Fibroblast of mammary gland (primary cell): ENCODE measurements at regions not wholly inside any gene's neighbourhood (a gene's known extent, or its start where the extent isn't known, plus 50 kb on each side); places are given as distances from the start of the nearest gene placed in this dataset.

Source experiments
- DNase-seq: peaks from one replicate; pipeline ENCODE4 v3.0.0-alpha.2; 2010; ENCODE audit warnings: low read depth
- H3K4me3 ChIP-seq: 2 replicates; pipeline ENCODE4 v1.5.1; 2011; ENCODE audit warnings: low read depth, mild to moderate bottlenecking, low read length, moderate library complexity; ENCODE audit not compliant: control insufficient read depth
- TF ChIP-seq, protein P1 (sequence below): conservative IDR thresholded peaks from 2 replicates; pipeline ENCODE4 v1.5.1; 2011; ENCODE audit warnings: low read depth, low read length, inconsistent platforms; ENCODE audit not compliant: control insufficient read depth, insufficient read depth

DNA sequence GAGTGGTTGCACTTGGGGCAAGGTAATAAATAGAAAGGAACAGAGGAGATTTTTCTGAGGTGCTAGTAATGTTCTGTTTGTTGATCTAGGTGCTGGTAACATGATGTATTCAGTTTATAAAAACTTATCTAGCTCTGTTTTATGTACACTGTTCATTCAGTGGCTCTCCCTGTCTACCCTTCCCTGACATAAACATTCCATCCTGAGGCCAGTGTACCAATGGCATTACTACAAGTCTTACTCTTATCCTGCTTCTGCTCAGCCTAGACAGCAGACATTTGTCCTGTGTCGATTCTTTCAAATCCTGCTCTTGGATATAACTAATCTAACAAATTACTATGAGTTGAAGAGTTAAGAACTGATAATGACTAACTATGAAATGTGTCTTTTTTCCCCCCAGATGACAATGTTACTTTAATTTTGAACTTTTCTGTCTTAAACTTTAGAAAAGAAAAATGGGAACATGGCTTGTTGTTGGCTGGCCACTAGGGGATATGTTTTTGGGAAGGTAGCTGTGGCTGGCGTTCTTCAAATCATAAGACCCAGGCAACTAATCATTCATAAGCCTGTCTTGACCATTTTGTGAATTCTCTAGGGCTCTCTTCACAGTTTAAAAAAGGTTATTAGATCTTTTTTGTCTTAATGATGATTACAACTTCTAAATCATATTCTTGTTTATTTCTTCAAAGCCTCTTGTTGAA is 390.9 kb downstream of the PBX1 start:
- TF ChIP-seq, protein P1, sequence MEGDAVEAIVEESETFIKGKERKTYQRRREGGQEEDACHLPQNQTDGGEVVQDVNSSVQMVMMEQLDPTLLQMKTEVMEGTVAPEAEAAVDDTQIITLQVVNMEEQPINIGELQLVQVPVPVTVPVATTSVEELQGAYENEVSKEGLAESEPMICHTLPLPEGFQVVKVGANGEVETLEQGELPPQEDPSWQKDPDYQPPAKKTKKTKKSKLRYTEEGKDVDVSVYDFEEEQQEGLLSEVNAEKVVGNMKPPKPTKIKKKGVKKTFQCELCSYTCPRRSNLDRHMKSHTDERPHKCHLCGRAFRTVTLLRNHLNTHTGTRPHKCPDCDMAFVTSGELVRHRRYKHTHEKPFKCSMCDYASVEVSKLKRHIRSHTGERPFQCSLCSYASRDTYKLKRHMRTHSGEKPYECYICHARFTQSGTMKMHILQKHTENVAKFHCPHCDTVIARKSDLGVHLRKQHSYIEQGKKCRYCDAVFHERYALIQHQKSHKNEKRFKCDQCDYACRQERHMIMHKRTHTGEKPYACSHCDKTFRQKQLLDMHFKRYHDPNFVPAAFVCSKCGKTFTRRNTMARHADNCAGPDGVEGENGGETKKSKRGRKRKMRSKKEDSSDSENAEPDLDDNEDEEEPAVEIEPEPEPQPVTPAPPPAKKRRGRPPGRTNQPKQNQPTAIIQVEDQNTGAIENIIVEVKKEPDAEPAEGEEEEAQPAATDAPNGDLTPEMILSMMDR, result no peak
- no peak for DNase-seq
- H3K4me3 ChIP-seq, result no peak overlapping the region

DNA sequence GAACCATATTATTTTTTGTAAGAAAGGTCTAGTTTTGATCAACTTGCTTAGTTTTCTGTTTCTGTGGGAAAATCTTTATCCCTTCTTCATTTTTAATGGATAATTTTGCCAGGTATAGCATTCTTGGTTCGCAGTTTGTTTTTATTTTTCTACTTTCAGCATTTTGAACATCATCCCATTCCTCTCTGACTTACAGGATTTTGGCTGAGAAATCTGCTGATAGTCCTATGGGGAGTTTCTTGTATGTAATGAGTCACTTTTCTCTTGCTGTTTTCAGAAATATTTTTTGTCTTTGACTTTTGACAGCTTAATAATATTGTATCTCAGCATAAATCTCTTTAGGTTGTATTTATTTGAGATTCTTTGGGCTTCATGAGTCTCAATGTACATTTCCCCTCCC is 389.1 kb downstream of the PBX1 start:
- H3K4me3 ChIP-seq, result no peak overlapping the region
- DNase-seq, result no peak
- TF ChIP-seq, protein P1, result no peak

DNA sequence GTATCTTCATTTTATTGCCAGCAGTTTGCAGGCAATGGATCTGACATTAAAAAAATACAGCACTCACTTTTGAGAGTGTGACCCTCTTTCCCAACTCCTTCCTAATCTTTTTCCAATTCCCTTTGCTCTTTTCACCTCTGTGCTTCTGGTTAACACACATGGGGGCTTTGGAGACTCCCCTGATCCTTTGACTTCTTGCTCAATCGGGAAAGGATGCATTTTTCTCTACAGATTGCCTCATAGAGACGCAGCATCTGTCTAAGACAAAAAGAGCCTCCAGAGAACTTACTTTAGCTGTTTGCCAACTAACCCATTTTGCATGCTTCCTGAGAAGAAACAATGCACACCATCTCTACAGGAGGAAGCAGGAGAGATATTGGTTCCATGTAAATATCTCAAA is 378.3 kb downstream of the PBX1 start:
- DNase-seq, result no peak
- TF ChIP-seq, protein P1, result no peak
- no peak overlapping the region for H3K4me3 ChIP-seq

DNA sequence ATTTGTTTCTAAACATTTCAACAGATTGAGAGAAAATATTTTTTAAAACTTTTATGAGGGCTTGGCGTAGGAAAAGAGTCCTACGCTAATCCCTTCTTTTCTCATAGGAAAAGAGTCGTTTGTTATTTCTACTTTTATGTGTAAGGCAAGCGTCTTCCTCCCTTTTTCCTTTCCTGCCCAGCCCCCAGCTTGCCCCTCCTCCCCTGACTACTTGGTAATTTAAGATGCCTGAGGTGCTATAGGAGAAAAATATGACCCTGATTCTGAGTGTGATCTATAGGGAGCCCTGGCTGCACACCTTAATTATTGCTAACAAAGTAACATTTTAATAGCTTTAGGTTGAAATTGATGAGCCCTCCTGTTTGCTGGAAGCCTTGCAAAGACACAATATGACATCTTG is 373.6 kb downstream of the PBX1 start:
- DNase-seq, result no peak

DNA sequence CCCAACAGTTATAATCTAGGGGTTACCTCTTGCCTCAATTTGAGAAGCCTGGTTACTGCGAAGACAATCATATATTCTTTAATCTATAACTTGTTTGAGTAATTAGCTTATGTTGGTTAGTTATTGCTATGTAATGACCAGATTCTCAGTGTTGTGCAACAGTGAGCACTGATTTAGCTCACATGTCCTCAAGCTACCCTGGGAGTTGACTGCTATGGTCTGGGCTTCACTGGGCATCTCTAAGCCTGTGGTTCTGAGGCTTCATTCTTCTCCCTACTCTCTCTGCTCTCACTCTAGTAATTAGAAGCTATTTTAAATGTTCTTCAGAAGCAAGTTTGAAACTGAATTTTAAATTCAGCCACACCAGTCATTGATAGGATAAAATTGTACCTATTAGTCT is 371.8 kb downstream of the PBX1 start:
- DNase-seq, result no peak
- no peak overlapping the region for H3K4me3 ChIP-seq
- TF ChIP-seq, protein P1, result no peak

More for the DNA sequence above, 373.6 kb downstream of the PBX1 start:
- no peak overlapping the region for H3K4me3 ChIP-seq
- TF ChIP-seq, protein P1, result no peak

DNA sequence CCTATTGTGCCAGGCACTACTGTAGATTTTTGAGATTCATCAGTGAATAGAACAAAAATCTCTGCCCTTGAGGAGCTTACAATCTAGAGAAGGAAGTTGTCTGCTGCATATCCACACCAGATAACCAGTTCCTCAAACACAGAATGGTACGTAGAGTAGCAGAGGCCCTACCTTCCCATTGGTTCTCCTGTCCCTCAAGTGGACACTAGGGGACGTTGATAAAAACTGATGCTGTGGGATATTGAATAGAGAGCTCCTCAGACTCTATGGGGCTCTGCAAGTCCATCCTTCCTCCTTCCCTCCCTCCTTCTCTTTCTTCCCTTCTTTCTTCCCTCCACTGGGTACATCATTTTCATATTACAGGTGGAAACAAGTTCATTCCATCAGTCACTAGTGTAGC is 371.3 kb downstream of the PBX1 start:
- no peak overlapping the region for H3K4me3 ChIP-seq
- no peak for DNase-seq
- TF ChIP-seq, protein P1, result no peak
